ENCODE measurements at regions not wholly inside any gene's neighbourhood (a gene's known extent, or its start where the extent isn't known, plus 50 kb on each side); places are given as distances from the start of the nearest gene placed in this dataset.

DNA sequence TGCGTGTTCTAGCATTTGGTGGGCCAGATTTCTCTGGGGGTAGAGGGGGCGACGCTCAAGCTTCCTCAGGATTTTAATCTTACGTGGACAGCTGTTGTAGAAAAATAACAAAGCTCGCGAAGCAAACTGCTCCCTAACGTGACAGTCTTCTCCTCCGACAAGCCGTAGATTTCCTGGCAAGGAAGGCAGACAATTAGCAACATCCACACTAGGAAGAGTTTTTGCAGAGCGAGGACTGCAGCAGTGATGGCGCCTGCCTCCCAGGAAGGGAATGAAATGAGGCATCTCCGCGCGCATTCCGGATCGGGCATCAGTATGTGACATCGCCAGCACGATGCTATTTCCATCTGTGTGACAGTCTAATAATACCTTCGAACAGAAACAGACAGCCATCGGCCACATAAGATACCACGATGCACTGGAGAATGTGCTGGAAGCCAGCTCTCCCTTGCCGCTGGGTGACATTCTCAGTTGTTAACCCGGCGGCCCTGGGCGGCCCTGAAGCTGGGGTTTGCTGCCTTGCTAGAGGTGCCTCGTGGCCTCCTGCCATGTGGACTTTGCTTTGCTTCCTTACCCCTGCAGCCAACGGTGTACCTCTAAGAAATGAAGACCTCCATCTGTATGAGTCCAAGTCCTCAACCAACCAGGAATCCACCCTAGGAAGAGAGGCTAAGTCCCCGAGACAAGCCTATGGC lies 101.8 kb upstream of the AGAP1 start:
- no peak for DNase-seq (ENCODE audit: low read depth in 2 of 2, low spot score in 1 of 2)

DNA sequence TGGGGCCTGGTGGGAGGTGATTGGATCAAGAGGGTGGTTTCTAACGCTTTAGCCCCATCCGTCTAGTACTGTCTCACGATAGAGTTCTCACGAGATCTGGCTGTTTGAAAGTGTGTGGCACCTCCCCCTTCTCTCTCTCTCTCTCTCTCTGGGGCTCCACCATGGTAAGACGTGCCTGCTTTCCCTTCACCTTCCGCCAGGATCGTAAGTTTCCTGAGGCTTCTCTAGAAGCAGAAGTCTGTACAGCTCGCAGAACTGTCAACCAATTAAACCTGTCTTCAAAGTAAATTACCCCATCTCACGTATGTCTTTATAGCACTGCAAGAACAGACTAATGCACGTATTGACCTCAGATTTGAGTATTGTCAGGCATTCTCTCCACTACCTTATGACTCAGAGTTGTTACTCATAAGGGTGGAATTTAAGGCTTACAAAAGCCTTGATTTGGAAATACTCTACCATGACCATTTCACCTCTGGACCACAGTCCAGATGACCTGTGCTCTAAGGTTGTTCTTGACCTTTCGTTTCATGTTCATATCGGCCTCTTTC lies 99.5 kb upstream of the AGAP1 start:
- no peak for DNase-seq (ENCODE audit: low read depth in 2 of 2, low spot score in 1 of 2)

DNA sequence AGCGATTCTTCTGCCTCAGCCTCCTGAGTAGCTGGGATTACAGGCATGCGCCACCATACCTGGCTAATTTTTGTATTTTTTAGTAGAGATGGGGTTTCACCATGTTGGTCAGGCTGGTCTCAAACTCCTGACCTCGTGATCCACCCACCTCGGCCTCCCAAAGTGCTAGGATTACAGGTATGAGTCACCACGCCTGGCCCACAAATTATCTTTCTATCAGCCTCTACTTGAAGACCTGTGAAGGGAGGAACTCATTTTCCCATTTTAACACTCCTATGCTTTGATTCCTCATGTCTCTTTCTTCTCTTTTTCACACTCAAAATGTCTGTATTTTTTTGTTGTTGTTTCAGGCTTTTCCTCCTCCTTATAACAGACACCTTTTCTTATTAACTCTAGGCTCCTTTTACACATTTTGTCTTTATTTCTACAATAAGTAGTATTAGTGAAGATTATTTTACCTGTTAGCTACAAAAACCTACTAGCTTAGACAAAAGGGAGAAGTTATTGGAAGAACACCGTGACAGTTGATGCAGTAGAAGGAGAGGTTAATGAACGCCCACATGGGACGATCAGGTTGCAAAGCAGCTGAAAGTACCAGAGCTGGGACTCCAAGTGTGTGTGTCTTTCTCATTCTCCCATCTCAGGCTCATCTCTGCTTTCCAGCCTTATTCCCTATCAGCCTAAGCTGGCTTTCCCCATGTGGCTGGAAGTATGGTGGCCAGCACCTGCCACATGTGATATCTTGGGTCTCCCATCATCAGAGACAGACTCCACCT lies 97.6 kb upstream of the AGAP1 start:
- no peak for DNase-seq (ENCODE audit: low read depth in 2 of 2, low spot score in 1 of 2)

DNA sequence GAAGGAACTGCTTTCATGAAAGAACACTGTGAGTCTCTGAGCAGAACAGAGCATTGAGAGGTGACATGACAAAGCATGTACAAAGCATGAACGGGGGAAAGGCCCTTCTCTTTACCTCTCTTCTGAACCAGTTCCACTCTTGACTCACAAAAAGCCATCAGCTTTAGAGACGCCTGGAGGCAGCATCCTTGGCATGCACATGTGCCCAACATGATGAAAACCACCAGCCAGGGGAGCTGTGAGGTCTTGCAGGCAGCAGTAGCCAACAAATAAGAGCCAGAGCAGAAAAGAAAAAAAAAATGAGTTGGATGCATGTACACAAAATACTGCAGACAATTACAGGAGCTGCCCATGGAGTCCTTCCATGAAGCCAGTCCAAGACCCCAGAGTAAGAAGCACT lies 95.5 kb upstream of the AGAP1 start:
- no peak for DNase-seq (ENCODE audit: low read depth in 2 of 2, low spot score in 1 of 2)

DNA sequence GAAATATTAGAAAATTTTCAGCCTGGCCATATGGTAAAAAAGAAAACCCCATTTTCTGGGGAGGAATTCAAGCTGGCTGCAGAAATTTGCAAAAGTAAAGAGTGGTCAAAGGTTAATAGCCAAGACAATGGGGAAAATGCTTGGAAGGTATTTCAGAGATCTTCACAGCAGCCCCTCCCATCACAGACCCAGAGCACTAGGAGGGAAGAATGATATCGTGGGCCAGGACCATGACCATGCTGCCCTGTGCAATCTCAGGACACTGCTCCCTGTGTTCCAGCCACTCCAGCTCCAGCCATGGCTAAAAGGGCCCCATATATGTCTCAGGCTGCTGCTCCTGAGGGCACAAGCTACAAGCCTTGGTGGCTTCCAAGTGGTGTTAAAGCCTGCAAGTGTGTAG lies 93.9 kb upstream of the AGAP1 start:
- no peak for DNase-seq (ENCODE audit: low read depth in 2 of 2, low spot score in 1 of 2)

DNA sequence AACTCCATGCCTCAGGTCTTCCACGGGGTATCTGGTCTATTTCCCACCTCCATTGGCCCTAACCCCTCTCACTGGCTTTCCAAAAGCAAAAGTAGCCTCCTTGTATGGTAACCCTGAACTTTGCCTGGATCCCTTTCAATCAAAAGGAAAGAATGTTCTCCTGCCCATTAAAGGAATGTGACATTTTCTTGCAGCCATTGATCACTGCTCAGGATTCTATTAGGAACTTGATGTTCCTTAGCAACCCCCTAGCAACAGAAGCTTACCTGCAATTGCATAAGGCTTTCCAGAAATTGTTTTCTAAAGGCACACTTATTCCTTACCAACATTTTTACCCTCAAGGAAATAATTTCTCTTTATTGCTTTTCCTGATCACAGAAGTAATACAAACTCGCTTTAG lies 91.4 kb upstream of the AGAP1 start:
- no peak for DNase-seq (ENCODE audit: low read depth in 2 of 2, low spot score in 1 of 2)

DNA sequence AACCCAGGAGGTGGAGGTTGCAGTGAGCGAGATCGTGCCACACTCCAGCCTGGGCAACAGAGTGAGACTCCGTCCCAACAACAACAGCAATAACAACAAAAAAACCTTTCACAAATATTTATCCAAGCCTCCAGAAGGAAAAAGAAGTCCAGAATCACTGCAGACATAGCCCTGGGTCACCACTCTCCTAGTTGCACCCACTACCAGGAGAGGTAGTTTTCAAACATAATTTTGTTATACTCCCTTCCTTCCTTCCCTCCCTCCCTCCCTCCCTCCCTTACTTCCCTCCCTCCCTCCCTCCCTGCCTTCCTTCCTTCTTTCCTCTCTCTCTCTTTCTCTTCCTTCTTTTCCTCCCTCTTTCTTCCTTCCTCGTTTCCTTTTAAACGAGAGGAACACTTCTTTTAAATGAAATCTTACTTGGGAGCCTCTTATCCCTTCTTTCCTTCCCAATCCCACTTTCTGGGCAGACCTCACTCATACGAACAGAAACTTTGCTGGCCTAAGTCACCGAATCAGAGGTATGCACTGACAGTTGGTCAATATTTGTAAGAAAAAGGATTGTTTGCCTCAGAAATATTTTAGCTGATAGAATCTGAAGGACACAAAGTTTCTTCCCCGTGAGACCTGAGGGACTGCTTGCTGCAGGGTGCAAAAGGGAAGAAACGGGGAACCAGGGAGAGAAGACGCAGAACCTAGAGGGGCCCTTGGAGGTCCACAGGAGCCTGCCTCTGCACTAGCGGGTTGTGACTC lies 88.1 kb upstream of the AGAP1 start:
- no peak for DNase-seq (ENCODE audit: low read depth in 2 of 2, low spot score in 1 of 2)

DNA sequence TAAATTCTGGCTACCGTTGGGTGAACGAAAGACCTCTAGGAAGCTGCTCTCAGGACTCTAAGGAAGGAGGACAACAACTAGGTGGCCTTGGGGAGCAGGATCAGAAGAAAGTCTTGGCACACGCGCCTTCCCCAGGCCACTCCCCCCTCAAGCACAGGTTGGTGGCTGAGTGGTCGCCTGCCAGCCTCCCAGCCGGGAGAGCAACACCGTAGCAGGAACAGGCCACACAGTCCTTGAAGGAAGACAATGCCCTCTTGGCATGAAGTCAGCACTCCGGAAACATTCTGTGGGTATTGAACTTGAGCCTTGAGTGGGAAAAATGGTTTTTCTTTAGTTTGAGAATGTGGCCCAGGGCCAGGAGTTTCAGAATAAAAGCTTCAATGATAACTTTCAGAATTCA lies 87.4 kb upstream of the AGAP1 start:
- no peak for DNase-seq (ENCODE audit: low read depth in 2 of 2, low spot score in 1 of 2)

DNA sequence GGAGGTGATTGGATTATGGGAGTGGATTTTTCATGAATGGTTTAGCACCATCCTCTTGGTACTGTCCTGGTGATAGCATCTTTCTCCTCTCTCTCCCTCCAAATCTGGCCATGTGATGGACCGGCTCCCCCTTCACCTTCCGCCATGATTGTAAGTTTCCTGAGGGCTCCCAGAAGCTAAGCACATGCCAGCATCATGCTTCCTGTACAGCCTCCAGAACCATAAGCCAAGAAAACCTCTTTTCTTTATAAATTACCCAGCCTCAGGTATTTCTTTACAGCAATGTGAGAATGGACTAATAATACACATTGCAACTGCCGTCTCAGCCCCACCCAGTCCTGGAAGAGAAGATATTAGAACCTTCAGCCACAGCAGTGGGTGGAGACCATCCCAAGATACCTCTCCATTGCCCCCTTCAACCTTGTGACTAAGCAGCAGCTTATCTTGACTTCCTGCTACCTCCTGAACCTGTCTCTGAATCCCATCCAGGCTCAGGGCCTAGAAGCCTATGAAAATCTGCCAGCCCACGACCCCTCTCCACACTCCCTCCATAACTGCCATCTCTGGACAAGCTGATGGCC lies 81.8 kb upstream of the AGAP1 start:
- no peak for DNase-seq (ENCODE audit: low read depth in 2 of 2, low spot score in 1 of 2)

DNA sequence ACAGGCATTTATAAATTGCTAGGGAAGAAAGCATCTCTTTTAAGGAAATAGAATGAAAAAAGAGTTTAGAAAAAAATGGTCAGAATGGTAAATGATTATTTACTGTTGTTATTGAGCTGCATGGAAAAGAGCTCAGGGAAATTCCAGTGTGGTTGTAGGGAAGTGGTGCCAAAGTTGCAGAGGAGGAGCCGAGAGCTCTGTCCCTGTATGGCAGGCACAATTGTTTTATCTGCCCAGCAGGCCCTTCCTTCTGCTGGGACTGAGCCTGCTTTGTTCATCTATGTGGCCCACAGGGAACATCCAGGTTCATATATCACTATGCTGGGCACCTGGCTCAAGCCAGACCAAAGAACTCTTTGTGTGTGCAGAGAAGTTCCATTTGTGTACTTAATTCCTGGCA lies 80.8 kb upstream of the AGAP1 start:
- DNase-seq (ENCODE audit: low read depth in 2 of 2, low spot score in 1 of 2): no peak

DNA sequence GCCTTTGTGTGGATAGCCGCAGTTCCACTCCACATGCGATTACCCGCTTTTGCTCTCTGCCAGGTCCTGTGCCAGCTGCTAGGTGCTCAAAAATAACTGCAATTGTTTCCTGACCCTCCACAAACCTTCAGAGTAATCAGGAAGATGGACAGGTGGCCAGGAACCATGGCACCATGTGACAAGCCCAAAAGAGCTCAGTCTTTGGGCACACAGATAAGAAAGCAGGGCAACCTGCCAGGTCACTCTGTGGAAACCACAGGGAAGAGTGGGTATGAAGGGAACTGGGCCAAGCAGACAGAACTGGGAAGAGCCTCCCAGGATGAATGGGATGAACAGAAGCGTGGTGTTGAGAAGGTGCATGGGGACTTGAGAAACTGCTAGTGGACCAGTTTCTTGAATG lies 79.4 kb upstream of the AGAP1 start:
- no peak for DNase-seq (ENCODE audit: low read depth in 2 of 2, low spot score in 1 of 2)

DNA sequence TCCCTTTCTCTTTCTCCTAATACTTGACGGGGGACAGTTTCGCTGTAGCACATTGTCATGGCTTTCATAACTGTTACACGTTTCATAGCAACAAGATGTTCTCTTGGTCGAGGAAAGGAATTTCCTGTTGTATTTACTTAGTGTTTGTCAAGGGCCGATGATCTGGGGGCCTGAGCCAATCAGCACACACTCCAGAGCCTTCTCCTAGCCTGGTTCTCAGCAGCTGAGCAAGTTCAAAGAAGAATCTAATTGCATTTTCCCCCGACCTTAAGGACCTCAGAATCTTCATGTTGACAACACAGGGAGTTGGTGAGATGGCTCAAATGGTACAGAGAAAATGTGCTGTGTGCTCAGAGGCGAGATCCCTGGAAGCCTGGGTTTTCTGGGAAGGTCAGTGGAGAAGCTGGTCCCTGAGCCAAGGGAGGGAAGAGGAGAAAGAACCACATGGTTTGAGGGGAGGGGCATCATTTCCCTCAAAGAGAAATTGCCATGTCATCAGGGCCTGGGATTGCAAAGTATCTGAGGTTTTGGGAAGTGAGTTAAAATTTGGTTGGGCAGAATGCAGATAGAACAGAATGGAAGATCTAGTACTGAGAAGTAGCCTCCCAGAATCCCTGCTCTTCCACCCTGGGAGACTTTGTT lies 76.9 kb upstream of the AGAP1 start:
- no peak for DNase-seq (ENCODE audit: low read depth in 2 of 2, low spot score in 1 of 2)

DNA sequence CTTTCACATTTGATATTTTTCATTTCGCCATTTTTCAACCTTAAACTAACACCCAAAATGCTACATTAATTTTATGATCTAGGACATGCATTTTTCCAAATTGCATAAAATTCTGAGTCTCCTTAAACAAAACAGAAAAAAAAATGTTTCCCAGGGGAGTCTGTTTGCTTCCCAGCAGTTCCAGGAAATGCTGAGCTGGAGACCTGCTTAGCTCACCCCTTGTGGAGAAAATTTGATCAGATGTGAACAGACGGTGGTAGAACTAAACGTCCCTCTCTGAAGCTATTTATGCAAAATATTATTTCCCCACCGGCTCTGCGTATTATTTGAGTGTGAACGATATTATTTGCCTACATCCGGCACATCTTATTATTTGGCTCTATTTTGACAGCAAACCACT lies 74.9 kb upstream of the AGAP1 start:
- DNase-seq (ENCODE audit: low read depth in 2 of 2, low spot score in 1 of 2): no peak

DNA sequence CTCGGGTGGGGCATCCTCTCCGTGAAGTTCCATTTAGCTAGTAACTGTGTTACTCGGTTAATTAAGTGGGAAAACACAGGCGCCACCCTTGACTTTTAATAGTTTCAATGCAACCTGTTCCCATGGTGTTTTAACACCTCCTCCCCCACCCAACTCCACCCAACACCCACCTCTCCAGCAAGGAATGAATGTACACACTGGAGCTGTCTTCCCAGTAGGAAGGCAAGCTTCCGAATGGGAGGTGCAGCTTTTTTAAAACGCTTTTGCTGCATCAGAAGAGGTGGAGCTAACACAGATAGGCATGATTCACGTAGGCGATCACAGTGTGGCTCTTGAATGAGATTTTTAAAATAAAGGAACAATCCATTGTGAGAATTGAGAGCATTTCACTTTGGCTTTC lies 73.8 kb upstream of the AGAP1 start:
- DNase-seq (ENCODE audit: low read depth in 2 of 2, low spot score in 1 of 2): no peak

DNA sequence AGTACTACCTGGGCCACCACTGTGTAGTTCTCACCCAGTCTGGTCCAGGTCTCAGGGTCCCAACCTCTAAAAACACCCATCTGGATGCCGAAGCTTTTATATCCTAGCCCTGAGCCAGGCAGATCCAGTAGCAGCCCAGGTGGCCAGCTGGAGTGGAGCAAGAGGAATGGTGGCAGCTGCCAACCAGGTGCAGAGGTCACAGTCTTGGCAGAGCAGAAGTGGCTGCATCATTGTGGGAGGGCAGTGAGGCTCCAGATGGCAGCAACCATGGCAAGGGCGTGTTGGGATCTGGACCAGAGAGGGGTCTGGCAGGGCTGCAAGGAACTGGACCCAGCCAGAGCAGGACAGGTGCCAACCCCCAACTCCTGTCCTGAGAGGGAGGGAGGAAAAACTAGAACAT lies 72.2 kb upstream of the AGAP1 start:
- DNase-seq (ENCODE audit: low read depth in 2 of 2, low spot score in 1 of 2): no peak

DNA sequence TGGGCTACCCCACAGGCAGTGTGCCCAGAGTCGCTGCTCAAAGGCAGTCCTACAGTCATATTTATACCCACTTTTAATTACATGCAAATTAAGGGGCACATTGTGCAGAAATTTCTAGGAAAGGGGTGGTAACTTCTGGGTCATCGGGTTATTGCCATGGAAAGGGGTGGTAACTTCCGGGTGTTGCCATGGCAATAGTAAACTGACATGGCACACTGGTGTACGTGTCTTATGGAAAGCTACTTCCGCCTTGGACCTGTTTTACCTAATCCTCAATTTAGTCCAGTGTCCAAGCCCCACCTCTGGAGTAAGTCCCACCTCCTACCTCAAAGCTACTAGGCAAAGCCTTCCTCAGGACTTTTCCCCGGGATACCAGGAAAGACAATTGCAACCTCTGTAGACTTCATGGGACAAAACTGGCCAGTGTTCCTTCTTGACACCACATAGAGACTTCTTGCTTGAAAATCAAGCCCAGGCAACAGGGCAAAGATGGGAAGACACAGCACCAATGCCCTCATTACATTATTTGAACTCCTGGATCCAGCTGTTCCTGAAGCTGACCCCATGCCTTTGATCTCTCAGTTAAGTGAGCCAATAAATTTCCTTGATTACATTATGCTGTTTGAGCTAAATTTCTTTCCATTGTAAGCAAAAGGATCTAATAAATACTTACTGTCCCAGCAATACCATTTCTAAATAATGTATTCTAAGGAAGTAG lies 63.3 kb upstream of the AGAP1 start:
- DNase-seq (ENCODE audit: low read depth in 2 of 2, low spot score in 1 of 2): no peak

DNA sequence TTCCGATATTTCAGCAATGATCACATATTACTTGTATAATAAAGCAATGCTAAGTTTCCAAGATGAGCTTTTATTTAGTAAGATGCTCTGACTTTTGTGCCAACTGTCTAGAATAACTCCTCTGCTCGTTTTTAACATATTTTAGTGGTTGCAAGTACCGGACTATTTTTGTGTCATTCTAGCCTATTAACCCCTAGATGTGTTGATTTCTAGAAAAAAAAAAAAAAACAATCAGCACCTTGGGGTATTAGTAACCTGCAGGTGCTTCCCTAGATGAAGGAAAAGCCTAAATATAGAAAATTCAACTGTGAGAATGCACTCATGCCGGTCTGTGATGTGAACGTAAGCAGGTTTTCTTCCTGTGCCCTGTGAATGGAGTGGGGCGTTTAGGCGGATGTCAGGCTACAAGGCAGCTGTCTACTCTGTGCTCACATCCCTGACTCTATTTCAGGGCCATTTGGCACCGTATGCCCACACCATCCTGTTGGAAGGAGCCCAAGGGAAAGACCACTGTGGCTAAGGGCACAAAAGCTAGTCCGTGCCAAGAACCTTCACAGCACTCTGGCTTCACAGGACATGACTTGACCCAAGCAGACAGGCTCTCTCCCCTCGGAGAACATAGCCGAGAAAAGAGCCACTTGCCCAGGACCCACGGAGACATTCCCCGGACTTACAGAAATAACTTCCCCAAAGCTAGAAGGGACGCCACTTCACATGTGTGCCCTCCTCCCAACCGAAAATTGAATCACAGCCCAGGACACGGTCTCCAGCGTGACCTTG lies 60.9 kb upstream of the AGAP1 start:
- no peak for DNase-seq (ENCODE audit: low read depth in 2 of 2, low spot score in 1 of 2)

DNA sequence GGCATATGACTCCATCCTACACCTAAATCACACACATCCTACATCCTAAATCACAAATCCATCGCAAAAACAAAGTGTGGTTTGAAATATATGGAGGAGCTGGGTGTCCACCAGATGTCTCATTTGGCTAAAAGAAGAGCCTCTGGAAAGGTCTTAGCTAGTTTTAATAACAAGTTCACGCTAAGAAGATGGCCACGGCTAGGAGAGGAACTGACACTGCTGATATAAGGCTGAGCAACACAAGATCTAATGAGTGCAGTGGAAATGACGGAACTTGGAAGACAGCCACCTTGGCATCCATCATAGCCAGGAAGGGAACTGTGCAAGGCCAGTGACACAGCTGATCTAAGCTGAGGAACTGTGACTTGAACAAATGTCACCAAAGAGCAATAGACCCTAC lies 60.0 kb upstream of the AGAP1 start:
- DNase-seq (ENCODE audit: low read depth in 2 of 2, low spot score in 1 of 2): no peak

DNA sequence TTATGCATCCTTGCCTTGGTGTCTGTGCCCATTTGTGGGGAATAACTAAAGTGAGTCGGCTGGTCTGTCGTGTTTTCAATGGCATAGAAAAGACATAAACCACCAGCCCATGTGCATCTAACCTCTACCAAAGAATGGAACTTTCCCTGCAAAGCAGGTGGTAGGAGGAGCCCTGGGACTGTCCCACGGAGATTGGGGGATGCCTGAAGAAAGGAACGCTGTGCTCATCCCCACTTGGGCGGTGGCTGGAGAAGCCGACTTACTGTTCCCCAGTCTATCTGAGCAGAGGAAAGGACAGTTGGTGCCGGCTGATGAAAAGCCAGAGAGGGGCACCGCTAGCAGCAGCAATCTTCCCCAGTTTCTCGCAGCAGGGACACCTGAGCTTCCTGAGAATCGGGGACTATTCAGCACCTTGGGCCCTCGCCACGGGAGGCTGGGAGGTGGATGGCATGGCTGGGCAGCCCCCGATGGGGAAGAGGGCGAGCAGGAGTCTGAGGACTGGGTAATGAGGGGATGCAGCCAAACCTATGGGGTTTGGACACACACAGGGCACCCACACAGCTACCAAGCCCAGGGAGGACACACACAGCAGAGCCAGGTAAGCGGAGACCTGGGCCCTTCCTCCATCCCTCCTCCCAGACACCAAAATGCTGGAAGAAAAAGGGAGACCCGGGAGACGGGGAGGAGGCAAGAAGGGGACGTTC lies 53.7 kb upstream of the AGAP1 start:
- no peak for DNase-seq (ENCODE audit: low read depth in 2 of 2, low spot score in 1 of 2)
